Activated naive CD4-positive, alpha-beta T cell treated with anti-CD3 and anti-CD28 coated beads, Interleukin-2, amount 50 U/mL, for 72 hours (primary cell): ENCODE measurements at regions not wholly inside any gene's neighbourhood (a gene's known extent, or its start where the extent isn't known, plus 50 kb on each side); places are given as distances from the start of the nearest gene placed in this dataset.
A peak's percentile ranks its signal among the peaks of the same experiment; 100 is the strongest.

ENCODE experiments used
- ATAC-seq, 2 donors: fragments of 150-1000 bp; cut with Tn5 transposase; 2 replicates each; pipeline ENCODE4 v1.10.0; 2021; ENCODE audit warnings: mild to moderate bottlenecking in 2 of 2, moderate library complexity in 2 of 2
- DNase-seq, 2 donors: peaks; one replicate each; pipeline ENCODE4 v3.0.0; 2021 to 2022; ENCODE audit warnings: low spot score in 2 of 2
- H3K27ac Mint-ChIP-seq, 2 donors: one replicate each; pipeline ENCODE4 v1.8.0; 2022; ENCODE audit warnings: mild to moderate bottlenecking in 2 of 2, mixed read lengths in 2 of 2
- H3K36me3 Mint-ChIP-seq, 2 donors: one replicate each; pipeline ENCODE4 v1.8.0; 2022; ENCODE audit warnings: mixed read lengths in 2 of 2
- H3K9me3 Mint-ChIP-seq, 2 donors: one replicate each; pipeline ENCODE4 v1.8.0; 2022; ENCODE audit warnings: mixed read lengths in 2 of 2

DNA sequence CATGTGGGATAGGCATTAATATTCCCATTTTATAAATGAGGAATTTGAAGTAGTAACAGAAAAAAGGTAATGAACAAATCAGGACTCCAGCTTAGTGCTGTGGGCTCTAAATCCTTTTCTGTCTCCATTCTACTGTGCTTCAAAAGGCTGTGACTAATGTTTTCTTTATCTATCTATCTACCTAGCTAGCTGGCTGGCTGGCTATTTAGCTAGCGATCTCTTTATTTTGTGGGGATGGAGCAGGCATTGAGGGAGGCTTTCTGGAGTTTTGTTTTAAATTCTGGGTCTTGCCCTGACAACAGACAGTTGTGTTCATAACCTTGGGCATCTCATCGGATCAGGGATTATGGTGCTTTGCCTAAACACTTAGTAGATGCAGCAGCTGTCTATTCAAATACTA, 139.2 kb downstream of the SOX4 start:
- Mint-ChIP-seq H3K36me3 (no peaks in the 10 kb centered on the region), H3K9me3 (no peaks in the 10 kb centered on the region), H3K27ac (no peak overlapping the region)
- ATAC-seq (no peak), DNase-seq (no peak)

DNA sequence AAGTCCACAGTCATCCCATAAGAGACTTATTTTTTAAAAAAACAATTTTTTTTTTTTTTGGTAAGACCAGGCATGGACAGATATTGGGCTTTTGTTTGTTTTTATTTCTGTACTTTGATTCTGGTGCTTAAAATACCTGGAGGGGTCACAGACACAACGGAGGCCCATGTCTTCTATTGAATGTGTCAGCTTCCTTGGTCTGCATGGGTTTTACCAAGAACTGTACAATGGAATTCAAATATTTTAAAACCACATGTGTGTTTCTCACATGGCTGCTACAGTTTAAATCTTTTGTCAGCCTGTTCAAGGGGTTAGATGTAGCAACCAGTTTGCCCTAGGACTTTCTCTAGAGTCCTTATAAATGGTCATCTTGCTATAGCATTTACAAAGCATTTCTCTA, 139.8 kb downstream of the SOX4 start:
- Mint-ChIP-seq H3K27ac (no peak overlapping the region), H3K36me3 (no peaks in the 10 kb centered on the region), H3K9me3 (no peaks in the 10 kb centered on the region)

DNA sequence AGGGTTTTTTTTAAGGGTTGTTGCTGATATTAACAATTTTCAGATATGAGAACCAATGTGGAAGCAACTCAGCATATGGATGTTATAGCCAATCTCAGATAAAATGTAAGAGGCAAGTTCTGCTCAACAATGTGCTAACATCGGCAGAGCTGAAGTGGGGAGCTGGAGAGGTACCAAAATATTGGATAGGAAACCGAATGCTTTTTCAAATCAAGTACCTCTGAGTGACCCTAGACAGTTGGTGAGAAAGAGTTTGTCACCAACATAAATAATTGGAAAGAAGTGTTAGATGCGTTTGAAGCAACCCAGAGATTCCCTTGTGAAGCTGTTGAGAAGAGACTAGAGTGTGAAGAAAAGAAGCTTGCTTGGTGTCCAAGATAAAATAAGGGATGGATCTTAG, 140.7 kb downstream of the SOX4 start:
- Mint-ChIP-seq H3K9me3 (no peaks in the 10 kb centered on the region), H3K36me3 (no peaks in the 10 kb centered on the region), H3K27ac (no peak overlapping the region)
- ATAC-seq (no peak), DNase-seq (no peak)

More for the DNA sequence above, 139.8 kb downstream of the SOX4 start:
- DNase-seq (no peak), ATAC-seq (no peak)

DNA sequence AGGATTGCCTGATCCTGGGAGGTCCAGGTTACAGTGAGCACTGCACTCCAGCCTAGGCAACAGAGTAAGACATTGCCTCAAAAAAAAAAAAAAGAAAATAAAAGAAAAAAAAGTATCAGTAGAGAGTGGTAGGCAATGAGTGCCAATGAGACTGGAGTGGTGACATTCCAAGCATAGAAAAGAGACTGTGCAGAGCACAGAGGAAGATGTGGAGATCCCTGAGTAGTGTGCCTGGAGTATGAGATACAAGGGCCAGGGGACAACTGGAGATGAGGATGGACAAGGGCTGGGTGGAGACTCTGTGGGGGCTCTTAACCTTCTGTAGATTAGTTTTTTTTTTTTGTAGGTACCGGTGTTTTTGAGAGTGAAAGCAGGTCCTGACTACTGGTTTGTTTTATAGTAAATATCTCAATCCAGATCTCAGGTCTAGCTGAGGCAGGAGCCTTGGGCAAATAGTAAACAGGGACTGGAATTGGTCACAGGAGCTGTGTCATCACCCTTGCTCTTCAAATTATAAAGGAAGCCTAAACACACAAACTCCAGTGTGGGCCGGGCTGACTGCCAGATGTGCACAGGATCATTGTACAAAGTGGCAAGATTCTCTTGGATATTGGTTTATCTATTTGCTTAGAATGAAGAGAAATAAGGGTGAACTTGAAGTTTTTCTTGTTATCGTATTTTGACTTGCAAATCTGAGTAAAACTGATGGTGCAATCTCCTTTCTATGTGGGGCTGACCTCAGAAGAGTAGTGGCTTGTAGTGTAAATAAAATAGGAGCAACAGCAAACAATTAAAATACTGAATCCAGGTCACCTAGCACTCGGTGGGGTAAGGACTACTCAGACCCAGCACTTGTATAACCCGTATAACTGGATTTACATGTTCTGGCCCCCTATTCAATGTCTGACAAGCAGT, 144.9 kb downstream of the SOX4 start:
- no peak for DNase-seq
- no peak for ATAC-seq
- H3K36me3 Mint-ChIP-seq: no peaks in the 10 kb centered on the region

DNA sequence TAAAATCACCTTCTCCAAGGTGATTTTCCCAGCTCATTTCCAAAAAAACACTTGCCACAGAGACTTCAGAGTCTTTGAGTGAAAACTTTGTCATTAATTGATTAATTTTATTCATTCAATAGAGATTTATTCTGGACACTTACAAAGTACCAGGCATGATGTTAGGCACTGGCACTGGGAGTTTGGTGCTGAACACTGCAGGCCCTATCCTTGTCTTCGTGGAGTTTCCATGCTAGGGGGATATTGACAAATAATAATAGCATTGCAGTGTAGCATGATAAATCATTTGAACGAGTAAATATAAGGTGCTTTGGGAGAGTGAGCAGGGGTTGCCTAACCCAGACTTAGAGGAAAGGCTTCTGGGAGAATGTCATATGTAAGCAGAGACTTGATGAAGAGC, 145.7 kb downstream of the SOX4 start:
- Mint-ChIP-seq H3K9me3 (no peaks in the 10 kb centered on the region), H3K36me3 (no peaks in the 10 kb centered on the region), H3K27ac (no peak overlapping the region)
- DNase-seq (no peak), ATAC-seq (no peak)

More for the DNA sequence above, 144.9 kb downstream of the SOX4 start:
- Mint-ChIP-seq H3K27ac (no peak overlapping the region), H3K9me3 (no peaks in the 10 kb centered on the region)

DNA sequence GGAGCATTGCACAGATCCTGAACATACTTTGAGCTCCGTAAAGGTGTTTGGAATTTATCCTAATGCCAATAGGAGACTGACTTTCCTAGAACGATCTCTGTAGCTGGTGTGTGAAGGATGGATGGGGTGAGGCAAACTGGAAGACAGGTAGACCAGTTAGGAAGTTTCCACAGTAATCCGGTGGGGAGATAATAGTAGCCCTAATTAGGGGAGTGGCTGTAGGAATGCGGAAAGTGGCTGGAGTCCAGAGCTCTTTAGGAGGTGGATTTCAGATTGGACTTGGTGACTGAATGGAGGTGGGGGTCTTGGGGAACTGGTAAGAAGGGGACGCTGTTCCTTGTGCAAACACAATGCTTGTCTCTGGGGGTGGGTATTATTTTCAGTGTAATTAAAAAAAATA, 146.3 kb downstream of the SOX4 start:
- ATAC-seq (no peak), DNase-seq (no peak)
- no peaks in the 10 kb centered on the region for H3K9me3 Mint-ChIP-seq
- no peaks in the 10 kb centered on the region for H3K36me3 Mint-ChIP-seq
- H3K27ac Mint-ChIP-seq: no peak overlapping the region

DNA sequence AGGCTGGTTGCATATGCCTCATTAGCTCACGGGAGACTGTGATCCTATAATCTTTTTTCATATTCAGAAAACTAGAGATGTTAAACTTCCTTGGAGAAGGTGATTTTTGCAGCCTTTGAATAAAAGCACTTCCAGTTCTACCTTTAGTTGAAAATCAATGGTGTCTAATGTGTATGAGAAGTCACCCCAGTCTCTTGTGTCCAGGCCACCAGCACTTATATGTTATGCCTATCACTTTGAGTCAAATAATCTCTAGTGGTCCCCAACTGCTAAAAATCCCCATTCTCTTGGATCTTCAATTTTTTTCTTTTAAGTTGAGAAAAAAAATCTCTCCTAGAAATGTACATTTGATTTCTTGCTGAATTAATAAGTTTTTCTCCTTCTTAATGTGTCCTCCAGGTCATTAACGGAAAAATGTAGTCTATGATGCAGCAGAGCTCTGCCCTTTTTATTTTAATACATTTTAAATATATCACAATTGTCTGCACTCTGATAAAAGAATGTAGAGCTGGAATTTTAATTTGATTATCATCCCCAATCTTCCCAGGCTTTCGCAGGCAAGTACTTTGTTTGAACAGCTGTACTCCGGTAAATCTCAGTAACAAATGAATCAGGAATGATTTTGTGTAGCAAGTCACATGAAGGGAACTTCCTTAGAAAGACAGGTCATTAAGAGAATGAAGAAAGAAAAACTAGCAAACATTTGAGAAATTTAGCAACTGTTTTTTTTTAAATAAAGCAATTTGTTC, 147.0 kb downstream of the SOX4 start:
- ATAC-seq: no peak
- Mint-ChIP-seq H3K27ac (no peak overlapping the region), H3K9me3 (no peaks in the 10 kb centered on the region), H3K36me3 (no peaks in the 10 kb centered on the region)
- DNase-seq: no peak

DNA sequence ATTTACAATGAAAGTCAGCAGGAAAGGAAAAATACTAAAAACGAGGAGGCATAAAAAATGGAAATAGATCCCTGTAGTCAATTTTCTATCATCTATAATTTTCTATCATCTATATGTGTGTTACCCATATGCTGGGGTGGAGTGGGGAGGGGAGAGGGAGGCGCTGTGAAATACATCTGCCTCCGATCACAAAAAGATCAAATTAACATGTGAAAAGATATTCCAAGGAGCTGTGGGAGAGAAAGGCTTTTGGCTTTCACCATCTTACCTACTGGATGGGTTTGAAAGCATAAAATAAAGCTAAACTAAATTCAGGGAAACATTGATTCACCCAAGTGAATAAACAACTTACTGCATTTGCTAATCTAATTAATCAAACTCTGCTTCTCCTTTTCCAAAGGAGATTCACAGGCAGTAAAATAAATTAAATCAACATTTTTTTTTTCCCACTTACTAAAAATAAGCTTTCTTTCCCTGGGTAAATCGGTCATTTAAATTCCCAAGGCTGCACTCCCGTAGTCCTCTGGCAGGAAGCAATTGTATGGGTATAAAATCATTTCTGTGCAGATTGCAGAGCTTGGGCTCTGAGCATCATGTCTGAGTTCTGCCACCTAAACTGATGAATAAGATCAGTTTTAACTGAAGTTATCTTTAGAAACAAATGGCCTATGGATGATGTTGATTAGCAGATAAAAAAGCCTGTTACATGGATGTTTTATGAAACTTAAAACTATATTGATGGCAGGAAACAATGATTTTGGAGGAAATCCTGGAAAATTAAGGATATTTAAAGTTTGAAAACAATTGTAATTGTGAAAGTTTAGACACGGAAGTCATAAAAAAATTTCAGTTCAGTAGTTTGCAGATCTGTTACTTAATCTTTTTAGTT, 147.9 kb downstream of the SOX4 start:
- no peaks in the 10 kb centered on the region for H3K9me3 Mint-ChIP-seq

DNA sequence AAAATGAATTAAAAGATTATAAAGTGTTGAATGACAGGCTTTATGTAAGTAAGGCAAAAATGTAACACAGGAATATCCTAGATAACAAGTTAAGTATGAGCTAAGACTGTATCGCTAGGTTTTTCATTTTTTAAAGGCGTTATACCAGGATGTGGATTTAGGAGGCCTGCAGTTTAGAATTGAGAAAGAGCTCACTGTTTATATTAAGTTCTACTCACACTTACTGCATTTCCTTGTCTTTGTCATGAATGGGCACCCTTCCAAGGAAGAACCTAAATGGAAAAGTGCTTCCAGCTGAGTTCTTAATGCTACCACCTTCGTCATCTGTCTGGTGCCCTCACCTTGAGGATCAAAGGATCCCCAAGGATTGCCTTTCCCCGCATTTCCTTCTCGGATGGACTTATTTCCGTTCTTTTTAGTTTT, 148.7 kb downstream of the SOX4 start:
- no peak overlapping the region for H3K27ac Mint-ChIP-seq
- no peak for ATAC-seq
- no peaks in the 10 kb centered on the region for H3K9me3 Mint-ChIP-seq
- no peak for DNase-seq
- H3K36me3 Mint-ChIP-seq: no peaks in the 10 kb centered on the region

More for the DNA sequence above, 147.9 kb downstream of the SOX4 start:
- no peaks in the 10 kb centered on the region for H3K36me3 Mint-ChIP-seq
- no peak for ATAC-seq
- no peak overlapping the region for H3K27ac Mint-ChIP-seq
- no peak for DNase-seq

DNA sequence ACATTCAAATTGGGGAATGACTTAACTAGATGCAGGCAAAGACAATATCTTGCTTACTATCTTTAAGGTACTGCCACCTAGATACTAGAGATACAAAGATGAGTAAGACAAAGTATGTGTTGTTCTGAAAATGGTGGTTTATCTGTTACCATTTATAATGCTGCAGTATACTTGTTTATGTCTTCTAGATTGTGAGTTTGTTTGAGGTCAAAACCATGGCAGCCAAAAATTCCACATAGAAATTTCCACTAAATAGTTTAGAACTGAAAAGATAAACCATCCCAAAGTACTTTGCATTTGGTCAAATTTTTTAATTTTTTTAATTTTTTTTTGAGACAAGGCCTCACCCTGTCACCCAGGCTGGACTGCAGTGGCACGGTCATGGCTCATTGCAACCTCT, 150.8 kb downstream of the SOX4 start:
- Mint-ChIP-seq H3K9me3 (no peaks in the 10 kb centered on the region), H3K27ac (no peak overlapping the region), H3K36me3 (no peaks in the 10 kb centered on the region)
- DNase-seq (no peak), ATAC-seq (no peak)

DNA sequence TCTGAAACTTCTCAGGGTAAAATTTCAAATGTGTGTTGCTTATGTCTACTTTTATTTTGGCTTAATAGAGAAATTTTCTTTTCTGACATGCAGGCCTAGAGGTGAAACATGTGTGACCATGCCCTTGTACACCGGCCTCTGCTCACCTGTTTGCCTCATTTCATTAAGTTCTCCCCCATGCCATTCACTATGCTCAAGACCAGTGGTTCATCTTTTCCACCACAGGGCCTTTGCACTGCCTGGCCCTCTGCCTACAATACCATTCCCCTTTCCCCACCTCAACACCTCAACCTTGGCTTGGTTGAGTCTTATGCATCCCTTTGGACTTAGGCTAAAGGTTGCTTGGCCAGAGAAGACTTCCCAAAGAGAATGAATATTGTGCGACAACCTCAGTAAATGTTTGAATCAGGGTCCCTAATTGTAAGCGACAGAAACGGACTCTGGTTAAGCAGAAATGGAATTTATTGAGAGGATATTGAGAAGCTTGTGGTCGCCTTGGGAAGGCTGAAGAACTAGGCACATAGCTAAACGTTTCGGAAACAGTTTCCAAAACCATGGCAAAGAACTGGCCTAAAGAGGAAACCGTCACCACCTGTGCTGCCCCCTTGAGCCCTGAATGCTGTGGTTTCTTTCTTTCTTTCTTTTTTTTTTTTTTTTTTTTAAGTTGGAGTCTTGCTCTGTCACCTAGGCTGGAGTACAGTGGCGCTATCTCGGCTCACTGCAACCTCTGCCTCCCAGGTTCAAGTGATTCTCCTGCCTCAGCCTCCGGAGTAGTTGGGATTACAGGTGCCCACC, 152.2 kb downstream of the SOX4 start:
- DNase-seq: no peak
- no peaks in the 10 kb centered on the region for H3K9me3 Mint-ChIP-seq
- no peaks in the 10 kb centered on the region for H3K36me3 Mint-ChIP-seq
- ATAC-seq: no peak
- no peak overlapping the region for H3K27ac Mint-ChIP-seq

DNA sequence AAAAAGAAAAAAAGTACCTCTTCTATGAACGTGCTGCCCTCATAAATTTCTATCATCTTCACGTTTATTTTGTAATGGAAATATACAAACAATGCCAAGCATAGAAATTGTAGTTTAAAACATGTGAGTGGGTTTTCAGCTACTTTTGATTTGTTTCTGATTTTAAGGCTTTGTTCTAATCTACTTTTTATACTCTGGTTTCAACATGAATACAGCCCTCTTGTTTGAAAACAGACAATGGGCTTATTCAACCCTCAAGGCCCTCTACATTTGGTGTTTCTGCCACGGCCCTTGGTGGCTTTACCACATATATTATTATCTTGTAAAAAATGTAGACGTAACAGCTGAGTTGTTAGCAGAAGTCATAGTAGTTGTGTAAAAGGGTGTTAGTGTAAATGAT, 153.9 kb downstream of the SOX4 start:
- Mint-ChIP-seq H3K27ac (no peak overlapping the region), H3K36me3 (no peaks in the 10 kb centered on the region), H3K9me3 (no peaks in the 10 kb centered on the region)
- DNase-seq: no peak
- no peak for ATAC-seq

DNA sequence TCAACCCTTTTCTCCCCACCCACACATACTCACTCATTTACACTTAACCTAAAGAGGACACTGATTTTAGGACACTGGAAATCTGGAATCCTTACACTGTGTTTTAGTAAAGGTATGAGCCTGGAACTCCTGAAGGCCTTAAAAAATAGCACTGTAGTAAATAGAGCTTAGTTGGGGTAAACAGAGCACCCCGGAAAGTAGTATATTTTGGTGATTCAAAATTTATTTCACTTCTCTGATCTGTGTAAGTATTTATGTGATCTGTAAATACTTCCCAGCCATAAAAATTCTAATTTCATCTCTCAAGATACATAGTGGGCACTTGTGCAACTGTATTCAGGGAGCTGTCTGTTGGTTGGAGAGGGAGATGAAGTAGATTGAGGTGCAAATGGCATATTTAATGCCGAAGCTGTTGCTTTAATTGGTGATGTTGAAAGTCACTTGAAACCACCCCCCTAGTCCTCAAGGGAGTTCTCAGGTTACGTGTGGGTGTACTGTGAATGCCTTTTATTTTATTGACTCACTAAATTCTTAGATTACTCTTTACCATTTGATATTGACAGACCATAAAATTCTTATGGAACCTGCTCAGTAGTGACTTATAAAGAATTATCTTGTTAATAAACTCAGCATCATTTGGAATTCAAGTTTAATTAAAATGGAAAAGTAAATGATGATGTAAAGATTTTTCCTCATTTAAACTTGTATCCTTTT, 154.9 kb downstream of the SOX4 start:
- ATAC-seq: no peak
- H3K27ac Mint-ChIP-seq: no peak overlapping the region
- DNase-seq: no peak

DNA sequence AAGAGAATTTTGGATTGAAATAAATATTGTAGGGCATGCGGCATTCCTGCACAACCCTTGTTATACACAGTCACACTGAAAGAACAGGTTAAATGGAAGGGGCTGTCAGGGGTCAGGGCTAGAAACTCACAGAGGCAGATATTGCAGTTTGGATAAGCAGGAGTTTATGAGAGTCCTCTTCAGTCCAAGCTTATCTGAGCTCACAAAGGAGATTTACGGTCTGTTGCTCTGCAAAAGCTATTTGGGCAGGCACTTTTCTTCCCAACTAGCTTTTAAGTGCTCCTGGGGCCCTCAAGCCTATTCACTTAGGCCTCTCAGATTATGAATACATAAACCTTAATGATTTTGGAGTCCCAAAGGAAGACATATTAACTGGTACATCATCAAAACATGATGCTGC, 156.2 kb downstream of the SOX4 start:
- no peaks in the 10 kb centered on the region for H3K36me3 Mint-ChIP-seq
- DNase-seq (no peak), ATAC-seq (no peak)

More for the DNA sequence above, 154.9 kb downstream of the SOX4 start:
- Mint-ChIP-seq H3K9me3 (no peaks in the 10 kb centered on the region), H3K36me3 (no peaks in the 10 kb centered on the region)

DNA sequence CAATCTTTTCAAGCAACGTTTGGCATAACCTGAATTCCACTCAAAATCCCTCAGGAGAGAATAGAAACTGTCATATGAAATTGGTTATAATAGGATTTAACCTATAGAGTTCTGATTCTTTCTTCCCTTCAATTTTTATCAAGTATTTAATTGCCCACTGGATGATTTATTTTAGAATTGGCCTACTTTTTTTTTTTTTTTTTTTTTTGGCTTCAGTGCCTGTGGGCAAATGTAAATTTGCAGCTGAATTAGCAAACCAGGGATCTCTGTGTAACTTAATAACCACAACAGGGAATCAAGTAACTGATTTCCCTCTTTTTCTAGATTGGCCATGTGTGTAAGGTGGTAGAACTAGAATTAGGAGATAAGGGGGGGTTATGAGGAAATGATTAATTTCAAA, 157.0 kb downstream of the SOX4 start:
- DNase-seq: no peak
- no peaks in the 10 kb centered on the region for H3K36me3 Mint-ChIP-seq
- H3K27ac Mint-ChIP-seq: no peak overlapping the region
- no peak for ATAC-seq
- no peaks in the 10 kb centered on the region for H3K9me3 Mint-ChIP-seq

More for the DNA sequence above, 156.2 kb downstream of the SOX4 start:
- no peak overlapping the region for H3K27ac Mint-ChIP-seq
- H3K9me3 Mint-ChIP-seq: no peaks in the 10 kb centered on the region

DNA sequence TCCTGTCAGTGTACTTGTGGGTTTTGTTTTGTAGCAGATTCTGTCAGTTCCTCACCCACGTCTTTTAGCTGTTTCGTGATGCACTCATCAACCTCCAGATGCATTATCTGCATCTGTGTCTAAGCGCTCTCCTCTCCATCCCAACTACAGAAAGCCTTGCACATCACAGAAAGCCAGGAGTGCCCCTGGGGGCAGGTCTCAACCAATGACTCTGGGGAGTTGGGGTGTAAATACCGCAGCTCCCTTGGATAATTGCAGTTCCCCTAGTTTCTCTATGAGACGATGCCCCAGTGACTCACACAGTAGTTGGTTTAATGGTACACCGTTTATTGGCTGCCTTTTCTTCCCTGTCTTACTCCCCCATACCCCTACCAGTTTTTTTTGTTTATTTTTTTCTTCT, 158.1 kb downstream of the SOX4 start:
- ATAC-seq: peak; percentile 26 to 64
- Mint-ChIP-seq H3K9me3 (no peaks in the 10 kb centered on the region), H3K27ac (no peak overlapping the region), H3K36me3 (no peaks in the 10 kb centered on the region)
- DNase-seq: no peak
